Astrocyte (in vitro differentiated cells and primary cell): ENCODE measurements at regions not wholly inside any gene's neighbourhood (a gene's known extent, or its start where the extent isn't known, plus 50 kb on each side); places are given as distances from the start of the nearest gene placed in this dataset.

ENCODE experiments used
- DNase-seq: peaks from one replicate; pipeline ENCODE4 v3.0.0-alpha.2; 2010; ENCODE audit warnings: low read depth
- FAIRE-seq: peaks from 2 replicates; lab custom pipeline; 2011; peaks lifted over from hg19 to GRCh38; lab: Jason Lieb, UNC
- H2AFZ ChIP-seq: 2 replicates; pipeline ENCODE4 v1.6.0; 2012; ENCODE audit warnings: low read depth, low read length, inconsistent platforms
- H3K27ac ChIP-seq: 2 replicates; pipeline ENCODE4 v1.5.1; 2011; ENCODE audit warnings: low read depth, low read length, inconsistent platforms
- H3K27me3 ChIP-seq: 2 replicates; pipeline ENCODE4 v1.6.0; 2011; ENCODE audit warnings: low read length, inconsistent platforms; ENCODE audit not compliant: insufficient read depth
- H3K36me3 ChIP-seq: 2 replicates; pipeline ENCODE4 v1.5.1; 2011; ENCODE audit warnings: low read length, inconsistent platforms; ENCODE audit not compliant: insufficient read depth
- H3K4me1 ChIP-seq: 2 replicates; pipeline ENCODE4 v1.5.1; 2011; ENCODE audit warnings: low read length, inconsistent platforms; ENCODE audit not compliant: insufficient read depth
- H3K4me2 ChIP-seq: 2 replicates; pipeline ENCODE4 v1.6.0; 2012; ENCODE audit warnings: low read length, inconsistent platforms
- H3K4me3 ChIP-seq: 2 replicates; pipeline ENCODE4 v1.5.1; 2011; ENCODE audit warnings: low read depth, mild to moderate bottlenecking, low read length, inconsistent platforms; ENCODE audit not compliant: insufficient read depth
- H3K79me2 ChIP-seq: 2 replicates; pipeline ENCODE4 v1.6.0; 2012; ENCODE audit warnings: mild to moderate bottlenecking, low read length, inconsistent platforms; ENCODE audit not compliant: insufficient read depth
- H3K9ac ChIP-seq: 2 replicates; pipeline ENCODE4 v1.6.0; 2012; ENCODE audit warnings: mild to moderate bottlenecking, low read length, inconsistent platforms
- H3K9me3 ChIP-seq: 2 replicates; pipeline ENCODE4 v1.5.1; 2012; ENCODE audit warnings: low read depth, mild to moderate bottlenecking, low read length, inconsistent platforms; ENCODE audit not compliant: insufficient read depth
- H4K20me1 ChIP-seq: 2 replicates; pipeline ENCODE4 v1.6.0; 2012; ENCODE audit warnings: low read length, inconsistent platforms; ENCODE audit not compliant: insufficient read depth
- H3K27ac Mint-ChIP-seq: one replicate; pipeline ENCODE4 v1.8.0; 2021; ENCODE audit warnings: mild to moderate bottlenecking, mixed read lengths; ENCODE audit not compliant: unreplicated experiment
- H3K27me3 Mint-ChIP-seq: one replicate; pipeline ENCODE4 v1.8.0; 2021; ENCODE audit warnings: low read depth, mixed read lengths; ENCODE audit not compliant: unreplicated experiment
- H3K36me3 Mint-ChIP-seq: one replicate; pipeline ENCODE4 v1.8.0; 2021; ENCODE audit warnings: low read depth, mixed read lengths; ENCODE audit not compliant: unreplicated experiment
- H3K4me1 Mint-ChIP-seq: one replicate; pipeline ENCODE4 v1.8.0; 2021; ENCODE audit warnings: low read depth, mixed read lengths; ENCODE audit not compliant: unreplicated experiment
- H3K4me3 Mint-ChIP-seq: one replicate; pipeline ENCODE4 v1.8.0; 2021; ENCODE audit warnings: mild to moderate bottlenecking, moderate library complexity, mixed read lengths; ENCODE audit not compliant: unreplicated experiment
- H3K9me3 Mint-ChIP-seq: one replicate; pipeline ENCODE4 v1.8.0; 2021; ENCODE audit warnings: mild to moderate bottlenecking, mixed read lengths; ENCODE audit not compliant: unreplicated experiment
- CTCF ChIP-seq: IDR thresholded peaks from 2 replicates; pipeline ENCODE4 v1.5.1; 2011; ENCODE audit warnings: low read depth, mild to moderate bottlenecking, inconsistent platforms, low read length, moderate library complexity; ENCODE audit not compliant: insufficient read depth
- EZH2 ChIP-seq: IDR thresholded peaks from 2 replicates; pipeline ENCODE4 v1.6.1; 2012; ENCODE audit warnings: mild to moderate bottlenecking, low read length, inconsistent platforms; ENCODE audit not compliant: insufficient read depth

- H3K4me1 ChIP-seq: no peaks in the 10 kb centered on the region
- no peaks in the 10 kb centered on the region for H3K9me3 ChIP-seq
- no peaks in the 10 kb centered on the region for H3K27me3 Mint-ChIP-seq
- no peak overlapping the region for H3K27ac Mint-ChIP-seq
- H3K9ac ChIP-seq: no peak overlapping the region
- TF ChIP-seq CTCF: no peak
- no peak for TF ChIP-seq EZH2
- H3K36me3 ChIP-seq: no peaks in the 10 kb centered on the region
- H2AFZ ChIP-seq: no peak overlapping the region
- no peak for FAIRE-seq
- peaks cover 14% of the 10 kb centered on the region for H3K4me1 Mint-ChIP-seq
- H3K27me3 ChIP-seq: no peaks in the 10 kb centered on the region
- no peak for DNase-seq
- no peaks in the 10 kb centered on the region for H3K79me2 ChIP-seq
- no peak overlapping the region for H3K27ac ChIP-seq
- H3K4me3 ChIP-seq: no peak overlapping the region
- H3K4me3 Mint-ChIP-seq: no peak overlapping the region
- H4K20me1 ChIP-seq: no peaks in the 10 kb centered on the region
- no peaks in the 10 kb centered on the region for H3K36me3 Mint-ChIP-seq
- no peak overlapping the region for H3K4me2 ChIP-seq
- no peaks in the 10 kb centered on the region for H3K9me3 Mint-ChIP-seq
Observed at GRCh38 chr2:52857722-52858121, 909.9 kb upstream of the CHAC2 start.

- Mint-ChIP-seq H3K27ac (no peak overlapping the region), H3K4me3 (no peak overlapping the region), H3K9me3 (peaks cover 12% of the 10 kb centered on the region), H3K27me3 (no peaks in the 10 kb centered on the region), H3K36me3 (no peaks in the 10 kb centered on the region), H3K4me1 (no peaks in the 10 kb centered on the region)
- H3K36me3 ChIP-seq: no peaks in the 10 kb centered on the region
- no peaks in the 10 kb centered on the region for H3K27me3 ChIP-seq
- H3K4me2 ChIP-seq: no peak overlapping the region
- H3K4me1 ChIP-seq: no peaks in the 10 kb centered on the region
- no peak overlapping the region for H3K9ac ChIP-seq
- no peak overlapping the region for H2AFZ ChIP-seq
- DNase-seq (no peak), FAIRE-seq (no peak)
- H3K4me3 ChIP-seq: no peak overlapping the region
- TF ChIP-seq CTCF: no peak
- no peak for TF ChIP-seq EZH2
- H4K20me1 ChIP-seq: no peaks in the 10 kb centered on the region
- H3K9me3 ChIP-seq: no peaks in the 10 kb centered on the region
- no peak overlapping the region for H3K27ac ChIP-seq
- H3K79me2 ChIP-seq: no peaks in the 10 kb centered on the region
Observed at GRCh38 chr2:52852006-52852405, 915.6 kb upstream of the CHAC2 start.

GRCh38 chr2:52844701-52845423 is 922.7 kb upstream of the CHAC2 start:
- Mint-ChIP-seq H3K4me3 (no peak overlapping the region), H3K4me1 (peaks cover 3% of the 10 kb centered on the region), H3K9me3 (peaks cover 3% of the 10 kb centered on the region), H3K36me3 (no peaks in the 10 kb centered on the region), H3K27ac (no peak overlapping the region), H3K27me3 (no peaks in the 10 kb centered on the region)
- no peaks in the 10 kb centered on the region for H3K36me3 ChIP-seq
- no peak overlapping the region for H3K4me2 ChIP-seq
- no peaks in the 10 kb centered on the region for H3K9me3 ChIP-seq
- no peaks in the 10 kb centered on the region for H3K79me2 ChIP-seq
- H3K4me3 ChIP-seq: no peak overlapping the region
- no peaks in the 10 kb centered on the region for H4K20me1 ChIP-seq
- H3K27ac ChIP-seq: no peak overlapping the region
- DNase-seq (peak; percentile 43), FAIRE-seq (no peak)
- H3K27me3 ChIP-seq: no peaks in the 10 kb centered on the region
- no peaks in the 10 kb centered on the region for H3K4me1 ChIP-seq
- no peak overlapping the region for H3K9ac ChIP-seq
- H2AFZ ChIP-seq: no peak overlapping the region
- TF ChIP-seq CTCF (no peak), EZH2 (no peak)
